IMR-90 (cell line): ENCODE measurements at regions not wholly inside any gene's neighbourhood (a gene's known extent, or its start where the extent isn't known, plus 50 kb on each side); places are given as distances from the start of the nearest gene placed in this dataset.

Experiments
- CEBPB ChIP-seq: IDR thresholded peaks from 2 replicates; pipeline ENCODE4 v1.6.1; 2012; ENCODE audit warnings: low read depth, low read length, improper control_type of control experiment
- CTCF ChIP-seq: conservative IDR thresholded peaks from 2 replicates; pipeline ENCODE4 v1.5.1; 2012; ENCODE audit warnings: mild to moderate bottlenecking, low read depth, low read length, improper control_type of control experiment
- ELK1 ChIP-seq: fragments of 150-350 bp; IDR thresholded peaks from 2 replicates; pipeline ENCODE4 v1.6.1; 2016; ENCODE audit warnings: low read depth, mild to moderate bottlenecking, low read length, moderate library complexity, borderline replicate concordance
- RAD21 ChIP-seq: IDR thresholded peaks from 2 replicates; pipeline ENCODE4 v1.6.1; 2012; ENCODE audit warnings: low read length, improper control_type of control experiment
- RCOR1 ChIP-seq: IDR thresholded peaks from 2 replicates; pipeline ENCODE4 v1.6.1; 2012; ENCODE audit warnings: mild to moderate bottlenecking, low read length, improper control_type of control experiment; ENCODE audit not compliant: insufficient replicate concordance

DNA sequence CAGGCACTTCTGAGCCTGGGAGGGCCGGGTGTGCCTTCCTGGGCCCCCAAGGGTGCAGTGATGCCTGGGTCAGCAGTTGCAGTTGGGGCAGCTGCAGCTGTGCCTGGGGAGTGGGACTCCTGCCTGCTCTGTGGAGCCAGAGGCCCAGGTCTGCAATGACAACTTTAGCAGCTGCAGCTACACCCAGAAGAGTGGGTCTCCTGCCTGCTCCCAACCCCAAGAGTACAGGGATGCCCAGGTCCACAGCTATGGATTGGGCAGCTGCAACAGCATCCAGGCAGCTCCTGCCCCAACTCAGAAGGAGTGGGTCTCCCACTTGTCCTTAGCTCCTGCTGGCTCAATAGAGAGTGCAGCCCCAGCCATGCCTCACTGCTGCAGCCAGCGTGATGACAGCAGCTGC, 73.0 kb upstream of the ST3GAL5 start:
- TF ChIP-seq CTCF (no peak), RAD21 (no peak), ELK1 (no peak), CEBPB (no peak), RCOR1 (no peak)
